ENCODE measurements at regions not wholly inside any gene's neighbourhood (a gene's known extent, or its start where the extent isn't known, plus 50 kb on each side); places are given as distances from the start of the nearest gene placed in this dataset.

DNA sequence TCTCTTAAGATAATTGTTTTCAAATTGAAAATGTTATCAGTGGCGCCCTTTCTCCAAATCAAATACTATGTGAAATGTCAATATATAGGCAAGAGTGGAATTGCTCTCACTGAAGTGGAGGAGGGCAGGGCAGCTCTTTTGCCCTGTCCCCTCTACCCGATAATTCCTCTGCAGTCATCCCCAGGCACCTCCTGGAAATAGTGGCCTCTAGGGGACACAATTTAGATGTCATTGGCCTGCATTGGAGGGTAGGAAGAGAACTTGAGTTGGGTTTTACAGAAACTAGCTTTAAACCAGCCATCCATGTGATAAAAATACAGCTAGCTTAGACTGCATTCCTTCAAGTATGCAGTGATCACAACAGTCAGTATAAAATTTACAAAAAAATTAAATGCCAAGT is 288.9 kb downstream of the EDEM1 start:
- CTCF ChIA-PET, result interaction anchor here (0.6 kb wide), 1 partner anchor 23 kb away, joined by 3 read pairs; no protein-coding TSS in a partner anchor
- H3K4me1 ChIP-seq, result no peaks in the 10 kb centered on the region
- H3K4me3 ChIP-seq, result no peak overlapping the region
- no peak overlapping the region for H3K4me2 ChIP-seq
- FAIRE-seq (no peak), ATAC-seq (no peak), DNase-seq (ENCODE audit: low read depth in 1 of 2, low spot score in 1 of 2) (no peak)
- H3K27ac ChIP-seq, result no peak overlapping the region
- no peaks in the 10 kb centered on the region for H3K9me3 ChIP-seq
- 10% methylated on average over 2 of the region's 2 CpGs for WGBS (ENCODE audit: missing lambda C conversion rate)
- TF ChIP-seq, protein P1, sequence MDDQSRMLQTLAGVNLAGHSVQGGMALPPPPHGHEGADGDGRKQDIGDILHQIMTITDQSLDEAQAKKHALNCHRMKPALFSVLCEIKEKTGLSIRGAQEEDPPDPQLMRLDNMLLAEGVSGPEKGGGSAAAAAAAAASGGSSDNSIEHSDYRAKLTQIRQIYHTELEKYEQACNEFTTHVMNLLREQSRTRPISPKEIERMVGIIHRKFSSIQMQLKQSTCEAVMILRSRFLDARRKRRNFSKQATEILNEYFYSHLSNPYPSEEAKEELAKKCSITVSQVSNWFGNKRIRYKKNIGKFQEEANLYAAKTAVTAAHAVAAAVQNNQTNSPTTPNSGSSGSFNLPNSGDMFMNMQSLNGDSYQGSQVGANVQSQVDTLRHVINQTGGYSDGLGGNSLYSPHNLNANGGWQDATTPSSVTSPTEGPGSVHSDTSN (IDR thresholded peaks at IDR 0.05), result no peak
- TF ChIP-seq JUNB (IDR thresholded peaks at IDR 0.05) (no peak), JUN (IDR thresholded peaks at IDR 0.05) (no peak), EP300 (IDR thresholded peaks at IDR 0.05) (no peak), HOXB5 (CRISPR knock-in tag; IDR thresholded peaks at IDR 0.05) (no peak), RNF2 (IDR thresholded peaks at IDR 0.05; ENCODE audit: borderline replicate concordance, low read depth) (no peak), MYC (IDR thresholded peaks at IDR 0.05; ENCODE audit: borderline replicate concordance, low read length) (no peak), TP53 (CRISPR knock-in tag; IDR thresholded peaks at IDR 0.05) (no peak), ZSCAN20 (CRISPR knock-in tag; IDR thresholded peaks at IDR 0.05) (no peak), BHLHE40 (IDR thresholded peaks at IDR 0.05; ENCODE audit: low read depth, low read length) (no peak), KDM1A (IDR thresholded peaks at IDR 0.05; ENCODE audit: low read depth) (no peak), RAD21 (conservative IDR thresholded peaks at IDR 0.05 in 1 of 2, IDR thresholded peaks at IDR 0.05 in 1 of 2) (no peak)
- TF ChIP-seq, protein P2, sequence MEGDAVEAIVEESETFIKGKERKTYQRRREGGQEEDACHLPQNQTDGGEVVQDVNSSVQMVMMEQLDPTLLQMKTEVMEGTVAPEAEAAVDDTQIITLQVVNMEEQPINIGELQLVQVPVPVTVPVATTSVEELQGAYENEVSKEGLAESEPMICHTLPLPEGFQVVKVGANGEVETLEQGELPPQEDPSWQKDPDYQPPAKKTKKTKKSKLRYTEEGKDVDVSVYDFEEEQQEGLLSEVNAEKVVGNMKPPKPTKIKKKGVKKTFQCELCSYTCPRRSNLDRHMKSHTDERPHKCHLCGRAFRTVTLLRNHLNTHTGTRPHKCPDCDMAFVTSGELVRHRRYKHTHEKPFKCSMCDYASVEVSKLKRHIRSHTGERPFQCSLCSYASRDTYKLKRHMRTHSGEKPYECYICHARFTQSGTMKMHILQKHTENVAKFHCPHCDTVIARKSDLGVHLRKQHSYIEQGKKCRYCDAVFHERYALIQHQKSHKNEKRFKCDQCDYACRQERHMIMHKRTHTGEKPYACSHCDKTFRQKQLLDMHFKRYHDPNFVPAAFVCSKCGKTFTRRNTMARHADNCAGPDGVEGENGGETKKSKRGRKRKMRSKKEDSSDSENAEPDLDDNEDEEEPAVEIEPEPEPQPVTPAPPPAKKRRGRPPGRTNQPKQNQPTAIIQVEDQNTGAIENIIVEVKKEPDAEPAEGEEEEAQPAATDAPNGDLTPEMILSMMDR (IDR thresholded peaks at IDR 0.05), result no peak
- TF ChIP-seq, protein P3, sequence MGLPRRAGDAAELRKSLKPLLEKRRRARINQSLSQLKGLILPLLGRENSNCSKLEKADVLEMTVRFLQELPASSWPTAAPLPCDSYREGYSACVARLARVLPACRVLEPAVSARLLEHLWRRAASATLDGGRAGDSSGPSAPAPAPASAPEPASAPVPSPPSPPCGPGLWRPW (IDR thresholded peaks at IDR 0.05), result no peak
- POLR2A ChIA-PET, result no interaction called here

DNA sequence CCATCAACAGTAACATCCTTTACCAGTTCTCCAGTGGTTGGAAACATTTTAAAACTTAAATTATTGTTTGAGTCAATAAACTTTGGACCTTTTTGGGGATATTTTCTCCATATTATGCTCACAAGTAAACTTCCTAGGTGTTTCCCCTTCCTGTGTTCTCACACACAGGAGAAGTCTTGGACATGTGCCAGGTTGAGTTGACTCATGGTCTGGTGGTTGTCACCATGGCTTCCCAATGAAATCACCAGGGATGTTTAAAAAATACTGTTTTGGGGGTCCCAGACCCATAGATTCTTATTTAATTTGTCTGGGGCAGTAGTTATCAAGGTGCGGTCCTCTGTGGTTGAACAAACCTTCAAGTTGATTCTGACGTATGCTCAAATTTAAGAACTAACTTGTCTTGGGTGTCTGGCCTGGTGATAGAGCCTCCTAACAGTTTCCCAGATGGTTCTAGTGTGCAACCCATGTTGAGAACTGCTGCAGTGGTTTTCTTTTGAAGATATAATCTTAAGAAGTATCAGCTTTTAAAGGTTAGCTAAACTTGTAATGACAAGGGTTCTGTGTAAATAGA is 291.8 kb downstream of the EDEM1 start:
- DNase-seq (ENCODE audit: low read depth in 1 of 2, low spot score in 1 of 2), result peak in 1 of 2 experiments; percentile 10
- Histone ChIP-seq H3K27ac (no peak overlapping the region), H3K4me3 (no peak overlapping the region), H3K4me2 (no peak overlapping the region), H3K4me1 (no peaks in the 10 kb centered on the region), H3K9me3 (no peaks in the 10 kb centered on the region)
- no peak for ATAC-seq
- TF ChIP-seq KDM5A (IDR thresholded peaks at IDR 0.05), result no peak
- no peak for TF ChIP-seq ZC3H11A (IDR thresholded peaks at IDR 0.05)
- no peak for TF ChIP-seq JUNB (IDR thresholded peaks at IDR 0.05)
- TF ChIP-seq MYC (IDR thresholded peaks at IDR 0.05; ENCODE audit: borderline replicate concordance, low read length), result no peak
- TF ChIP-seq CBX2 (IDR thresholded peaks at IDR 0.05; ENCODE audit: borderline replicate concordance, low read depth), result no peak
- TF ChIP-seq ZFP36 (IDR thresholded peaks at IDR 0.05; ENCODE audit: borderline replicate concordance, partially characterized antibody), result no peak
- no peak for TF ChIP-seq ESRRA (IDR thresholded peaks at IDR 0.05; ENCODE audit: borderline replicate concordance, low read length)
- TF ChIP-seq FOXS1 (CRISPR knock-in tag; IDR thresholded peaks at IDR 0.05), result no peak
- no peak for TF ChIP-seq POLR2A (IDR thresholded peaks at IDR 0.05; ENCODE audit: low read length)
- no peak for TF ChIP-seq RFX5 (IDR thresholded peaks at IDR 0.05)
- TF ChIP-seq TFCP2L1 (CRISPR knock-in tag; IDR thresholded peaks at IDR 0.05), result no peak
- TF ChIP-seq, protein P4, sequence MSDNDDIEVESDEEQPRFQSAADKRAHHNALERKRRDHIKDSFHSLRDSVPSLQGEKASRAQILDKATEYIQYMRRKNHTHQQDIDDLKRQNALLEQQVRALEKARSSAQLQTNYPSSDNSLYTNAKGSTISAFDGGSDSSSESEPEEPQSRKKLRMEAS (IDR thresholded peaks at IDR 0.05), result no peak
- no peak for TF ChIP-seq PHF8 (IDR thresholded peaks at IDR 0.05; ENCODE audit: borderline replicate concordance, low read depth)
- no peak for TF ChIP-seq NPAS2 (CRISPR knock-in tag; IDR thresholded peaks at IDR 0.05; ENCODE audit: borderline replicate concordance)
- TF ChIP-seq, protein P5, sequence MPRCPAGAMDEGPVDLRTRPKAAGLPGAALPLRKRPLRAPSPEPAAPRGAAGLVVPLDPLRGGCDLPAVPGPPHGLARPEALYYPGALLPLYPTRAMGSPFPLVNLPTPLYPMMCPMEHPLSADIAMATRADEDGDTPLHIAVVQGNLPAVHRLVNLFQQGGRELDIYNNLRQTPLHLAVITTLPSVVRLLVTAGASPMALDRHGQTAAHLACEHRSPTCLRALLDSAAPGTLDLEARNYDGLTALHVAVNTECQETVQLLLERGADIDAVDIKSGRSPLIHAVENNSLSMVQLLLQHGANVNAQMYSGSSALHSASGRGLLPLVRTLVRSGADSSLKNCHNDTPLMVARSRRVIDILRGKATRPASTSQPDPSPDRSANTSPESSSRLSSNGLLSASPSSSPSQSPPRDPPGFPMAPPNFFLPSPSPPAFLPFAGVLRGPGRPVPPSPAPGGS (IDR thresholded peaks at IDR 0.05), result no peak
- TF ChIP-seq RNF2 (IDR thresholded peaks at IDR 0.05; ENCODE audit: borderline replicate concordance, low read depth), result no peak
- no peak for TF ChIP-seq GATA3 (IDR thresholded peaks at IDR 0.05; ENCODE audit: borderline replicate concordance)
- no peak for TF ChIP-seq NR3C1 (IDR thresholded peaks at IDR 0.05)
- TF ChIP-seq CHD2 (IDR thresholded peaks at IDR 0.05; ENCODE audit: low read length, partially characterized antibody), result no peak
- TF ChIP-seq JUN (IDR thresholded peaks at IDR 0.05), result no peak
- no peak for FAIRE-seq
- WGBS (ENCODE audit: missing lambda C conversion rate), result 87% methylated on average over 2 of the region's 2 CpGs
- ChIA-PET CTCF (interaction anchor here (1.9 kb wide), 1 partner anchor 15 kb away, joined by 5 read pairs; no protein-coding TSS in a partner anchor), POLR2A (no interaction called here)

All from A549 (cell line).